HFF-Myc (cell line): ENCODE measurements at regions not wholly inside any gene's neighbourhood (a gene's known extent, or its start where the extent isn't known, plus 50 kb on each side); places are given as distances from the start of the nearest gene placed in this dataset.
"Not testable (repeated sequence)": the region's sequence is repeated elsewhere in the genome, so short reads cannot be mapped to it uniquely, and the experiment has no call there.

Source experiments
- DNase-seq: peaks from one replicate; pipeline ENCODE4 v3.0.0-alpha.2; 2011; ENCODE audit warnings: low read depth; ENCODE audit errors: extremely low read depth
- H3K4me3 ChIP-seq: replicated peaks from 2 replicates; pipeline ENCODE4 v1.5.1; 2011; ENCODE audit warnings: low read depth, mild to moderate bottlenecking, control low read depth, low read length
- CTCF ChIP-seq: IDR thresholded peaks from 2 replicates; pipeline ENCODE4 v1.5.1; 2012; ENCODE audit warnings: mild to moderate bottlenecking, low read depth, low read length, control low read depth; ENCODE audit errors: missing control alignments

- TF ChIP-seq CTCF: no peak
- no peak for DNase-seq
- no peak overlapping the region for H3K4me3 ChIP-seq
These were observed 64.9 kb upstream of the HSPB3 start for GRCh38 chr5:54390539-54391031.

GRCh38 chr5:54390015-54390414 lies 65.5 kb upstream of the HSPB3 start:
- TF ChIP-seq CTCF: no peak
- H3K4me3 ChIP-seq: no peak overlapping the region
- peak; percentile 90 for DNase-seq

- not testable (repeated sequence) for H3K4me3 ChIP-seq, DNase-seq
These were observed 66.1 kb upstream of the HSPB3 start for GRCh38 chr5:54389399-54389798.

GRCh38 chr5:54388811-54389210 lies 66.7 kb upstream of the HSPB3 start:
- no peak for DNase-seq
- TF ChIP-seq CTCF: no peak
- no peak overlapping the region for H3K4me3 ChIP-seq

GRCh38 chr5:54388409-54388808 lies 67.1 kb upstream of the HSPB3 start:
- no peak overlapping the region for H3K4me3 ChIP-seq
- no peak for TF ChIP-seq CTCF
- no peak for DNase-seq

GRCh38 chr5:54387659-54388232 lies 67.8 kb upstream of the HSPB3 start:
- no peak for DNase-seq
- TF ChIP-seq CTCF: no peak
- no peak overlapping the region for H3K4me3 ChIP-seq

GRCh38 chr5:54387031-54387430 lies 68.5 kb upstream of the HSPB3 start:
- DNase-seq: no peak
- TF ChIP-seq CTCF: no peak

More at GRCh38 chr5:54387031-54387430, 68.5 kb upstream of the HSPB3 start:
- H3K4me3 ChIP-seq: no peak overlapping the region
